K562 (cell line): ENCODE measurements at regions not wholly inside any gene's neighbourhood (a gene's known extent, or its start where the extent isn't known, plus 50 kb on each side); places are given as distances from the start of the nearest gene placed in this dataset.

Experiments used
- ATAC-seq: fragments of 200-7000 bp; cut with Tn5 transposase; 3 replicates; pipeline ENCODE4 v1.9.1; 2020; ENCODE audit warnings: moderate library complexity
- BruUV-seq: library from RNA; stranded (reverse); fragments of 400-500 nt; replicated peaks from 2 replicates; lab custom pipeline; 2021; lab: Mats Ljungman, UMichigan
- CTCF ChIA-PET: fragments of 300-600 bp; formaldehyde crosslinking; extraction: SDS; loops from one replicate; lab custom pipeline; 2021; ENCODE audit warnings: low intra/inter-chr PET ratio; lab: Yijun Ruan, JAX
- POLR2A ChIA-PET: fragments of 300-600, 350-650 bp; sonication (Branson Sonifier 250); formaldehyde crosslinking; extraction: SDS; loops from one replicate; lab custom pipeline; 2021; ENCODE audit warnings: antibody characterized with exemption, inconsistent platforms; lab: Yijun Ruan, JAX
- DNase-seq, 4 experiments: peaks; one replicate each; pipeline versions ENCODE4 v3.0.0 to v3.0.0-alpha.2; 2011 to 2018; ENCODE audit warnings: low spot score in 3 of 4, mixed read lengths in 3 of 4; ENCODE audit errors: extremely low read depth in 1 of 4
- FAIRE-seq: peaks from 2 replicates; lab custom pipeline; 2011; peaks lifted over from hg19 to GRCh38; lab: Jason Lieb, UNC
- H2AFZ ChIP-seq: 2 replicates; pipeline ENCODE4 v1.6.0; 2011; ENCODE audit warnings: low read depth, low read length, control low read depth, inconsistent platforms
- H3K27ac ChIP-seq: fragments of 200-600 bp; 3 replicates; pipeline ENCODE4 v1.8.0; 2011; ENCODE audit warnings: low read depth, mild to moderate bottlenecking, control low read depth, inconsistent platforms, low read length, moderate library complexity, mixed read lengths; ENCODE audit errors: extremely low read depth
- H3K27me3 ChIP-seq, 2 experiments: fragments of 300-600 bp in 1 of 2; 2 replicates in 1 of 2; 3 replicates in 1 of 2; pipeline versions ENCODE4 v1.6.0 to v1.8.0; 2011; ENCODE audit warnings: inconsistent platforms in 2 of 2, low read length in 2 of 2, mild to moderate bottlenecking in 1 of 2, mixed read lengths in 1 of 2, moderate library complexity in 1 of 2; ENCODE audit not compliant: control insufficient read depth in 2 of 2, insufficient read depth in 2 of 2
- H3K36me3 ChIP-seq: fragments of 300-600 bp; 3 replicates; pipeline ENCODE4 v1.8.0; 2011; ENCODE audit warnings: mild to moderate bottlenecking, low read length, inconsistent platforms; ENCODE audit not compliant: control insufficient read depth, insufficient read depth
- H3K4me1 ChIP-seq, 2 experiments: fragments of 200-600 bp in 1 of 2; replicated peaks in 1 of 2; 2 replicates in 1 of 2; 3 replicates in 1 of 2; pipeline versions ENCODE4 v1.5.1 to v1.8.0; 2011; ENCODE audit warnings: inconsistent platforms in 2 of 2, low read length in 2 of 2, mild to moderate bottlenecking in 1 of 2, mixed read lengths in 1 of 2, moderate library complexity in 1 of 2; ENCODE audit not compliant: control insufficient read depth in 2 of 2, insufficient read depth in 2 of 2
- H3K4me2 ChIP-seq: 2 replicates; pipeline ENCODE4 v1.6.1; 2011; ENCODE audit warnings: low read length, control low read depth, inconsistent platforms, mixed read lengths; ENCODE audit not compliant: insufficient read depth
- H3K4me3 ChIP-seq: fragments of 200-600 bp; sonication (generic), shearing (Covaris generic); 2 replicates; pipeline ENCODE4 v1.5.1; 2016; ENCODE audit warnings: control low read depth, inconsistent platforms
- H3K79me2 ChIP-seq: fragments of 200-600 bp; 3 replicates; pipeline ENCODE4 v1.8.0; 2011; ENCODE audit warnings: low read length, inconsistent platforms; ENCODE audit not compliant: control insufficient read depth, insufficient read depth
- H3K9ac ChIP-seq, 2 experiments: 2 replicates each; pipeline versions ENCODE4 v1.6.0 to v1.6.1; 2011; ENCODE audit warnings: low read depth in 2 of 2, low read length in 2 of 2, control low read depth in 1 of 2, inconsistent platforms in 1 of 2, mild to moderate bottlenecking in 1 of 2, mixed read lengths in 1 of 2; ENCODE audit not compliant: insufficient read depth in 1 of 2
- H3K9me1 ChIP-seq: one replicate; pipeline ENCODE4 v1.6.0; 2011; ENCODE audit warnings: inconsistent platforms, mild to moderate bottlenecking, low read length, moderate library complexity; ENCODE audit not compliant: control insufficient read depth, insufficient read depth
- H3K9me3 ChIP-seq: replicated peaks from 2 replicates; pipeline ENCODE4 v1.5.1; 2011; ENCODE audit warnings: low read depth, low read length, inconsistent platforms; ENCODE audit not compliant: control insufficient read depth, insufficient read depth
- H4K20me1 ChIP-seq: replicated peaks from 2 replicates; pipeline ENCODE4 v1.6.1; 2011; ENCODE audit warnings: low read length, inconsistent platforms, mixed read lengths; ENCODE audit not compliant: control insufficient read depth, insufficient read depth
- ADNP ChIP-seq: fragments of 200-800 bp; sonication (Bioruptor generic); IDR thresholded peaks from 2 replicates; pipeline ENCODE4 v1.6.1; 2016; ENCODE audit warnings: missing genetic modification characterization, missing compliant biosample characterization
- FOXM1 ChIP-seq, 2 experiments: fragments of 450-650 bp in 1 of 2; sonication (generic) in 1 of 2; formaldehyde crosslinking in 1 of 2; IDR thresholded peaks; 2 replicates each; pipeline versions ENCODE4 v1.6.1 to v1.9.0; 2017 to 2022; ENCODE audit warnings: low read depth in 2 of 2, mild to moderate bottlenecking in 2 of 2, missing genetic modification reagents in 1 of 2, moderate library complexity in 1 of 2
- IFI16 ChIP-seq: fragments of 250-450 bp; sonication (Bioruptor Pico); IDR thresholded peaks from 2 replicates; pipeline ENCODE4 v2.1.2; 2022; ENCODE audit warnings: mild to moderate bottlenecking, inconsistent platforms
- MAFF ChIP-seq: IDR thresholded peaks from 2 replicates; pipeline ENCODE4 v1.6.1; 2012; ENCODE audit warnings: low read length, improper control_type of control experiment
- NCOA2 ChIP-seq, 2 experiments: fragments of 450-650 bp; IDR thresholded peaks; 2 replicates each; pipeline ENCODE4 v1.6.1; 2018; ENCODE audit warnings: mild to moderate bottlenecking in 2 of 2, moderate library complexity in 1 of 2; ENCODE audit not compliant: partially characterized antibody in 2 of 2
- NFXL1 ChIP-seq: fragments of 450-650 bp; formaldehyde crosslinking; IDR thresholded peaks from 2 replicates; pipeline ENCODE4 v1.4.0; 2021; ENCODE audit warnings: mild to moderate bottlenecking
- ZNF212 ChIP-seq: fragments of 450-650 bp; formaldehyde crosslinking; IDR thresholded peaks from 2 replicates; pipeline ENCODE4 v1.4.0; 2020; ENCODE audit warnings: mild to moderate bottlenecking
- ZNF224 ChIP-seq: sonication (generic); formaldehyde crosslinking; IDR thresholded peaks from 2 replicates; pipeline ENCODE4 v1.8.0; 2022; ENCODE audit warnings: mild to moderate bottlenecking, missing genetic modification reagents
- ZZZ3 ChIP-seq: fragments of 450-650 bp; IDR thresholded peaks from 2 replicates; pipeline ENCODE4 v1.6.1; 2016; ENCODE audit warnings: antibody characterized with exemption, mild to moderate bottlenecking, moderate library complexity
- WGBS: fragments of 100-300 bp; shearing (Covaris generic); methylation state at CpG from one replicate; pipeline ENCODE4 v1.1.6; 2016; ENCODE audit warnings: low coverage, mixed read lengths; ENCODE audit not compliant: insufficient coverage; ENCODE audit errors: missing lambda C conversion rate; 5-methylcytosine and 5-hydroxymethylcytosine counted together
- in situ Hi-C: fragments of 300-500 bp; cut with MboI; formaldehyde crosslinking; loops from 4 replicates; pipeline ENCODE4 v1.15.0; 2018; ENCODE audit warnings: inconsistent platforms, mixed read lengths
- intact Hi-C: fragments of 100-400 bp; cut with micrococcal nuclease; formaldehyde crosslinking; loops from 2 replicates; pipeline ENCODE4 v1.14.2; 2022
- TF ChIP-seq, protein P1 (sequence below): fragments of 250-450 bp; sonication (Bioruptor Pico); IDR thresholded peaks from 2 replicates; pipeline ENCODE4 v1.5.1; 2021; ENCODE audit warnings: mild to moderate bottlenecking
- TF ChIP-seq, protein P2 (sequence below): IDR thresholded peaks from 2 replicates; pipeline ENCODE4 v1.6.1; 2016; ENCODE audit warnings: missing genetic modification characterization, missing compliant biosample characterization
- TF ChIP-seq, protein P3 (sequence below): IDR thresholded peaks from 3 replicates; pipeline ENCODE4 v1.6.1; 2011; ENCODE audit warnings: borderline replicate concordance, mild to moderate bottlenecking, moderate library complexity; ENCODE audit not compliant: insufficient read length; ENCODE audit errors: extremely low read depth
- TF ChIP-seq, protein P4 (sequence below): IDR thresholded peaks from 2 replicates; pipeline ENCODE4 v1.6.1; 2011; ENCODE audit not compliant: insufficient read length; ENCODE audit errors: extremely low read depth

DNA sequence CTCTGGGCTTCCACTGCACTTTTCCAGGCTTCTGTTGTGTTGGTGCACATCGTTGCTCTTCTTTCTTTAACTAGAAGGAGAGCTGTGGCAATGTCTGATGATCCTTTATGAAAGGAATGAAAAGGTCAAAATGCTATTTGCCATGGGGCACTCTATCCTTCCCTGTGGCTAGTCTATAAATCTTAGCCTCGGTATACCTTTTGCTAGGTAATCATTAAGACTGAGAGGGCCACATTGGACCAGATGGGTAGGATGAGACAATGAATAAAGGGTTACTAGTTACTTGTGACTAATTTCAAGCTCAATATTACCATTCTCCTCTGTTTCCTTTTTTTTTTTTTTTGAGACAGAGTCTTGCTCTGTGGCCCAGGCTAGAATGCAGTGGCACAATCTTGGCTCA is 89.4 kb upstream of the C1orf87 start:
- Histone ChIP-seq H4K20me1 (no peaks in the 10 kb centered on the region), H3K9me1 (no peaks in the 10 kb centered on the region), H3K9me3 (no peaks in the 10 kb centered on the region), H3K4me3 (no peak overlapping the region), H3K36me3 (no peaks in the 10 kb centered on the region), H3K4me1 (no peaks in the 10 kb centered on the region), H3K4me2 (no peak overlapping the region), H3K27ac (no peak overlapping the region), H3K79me2 (no peaks in the 10 kb centered on the region), H3K27me3 (no peaks in the 10 kb centered on the region), H2AFZ (no peak overlapping the region), H3K9ac (no peak overlapping the region)
- ChIA-PET POLR2A (no interaction called here), CTCF (no interaction called here)
- 0% methylated on average over 2 of the region's 2 CpGs for WGBS
- DNase-seq (no peak), FAIRE-seq (no peak)
- intact Hi-C loops: no loop called here
- no TSS peak for BruUV-seq
- TF ChIP-seq MAFF: no peak
- TF ChIP-seq ZZZ3: no peak
- TF ChIP-seq ZNF212: no peak
- TF ChIP-seq ADNP: no peak
- no peak for TF ChIP-seq ZNF224 (CRISPR knock-in tag)
- TF ChIP-seq FOXM1 (IDR thresholded peaks at IDR 0.05; ENCODE audit: low read depth): no peak
- no peak for TF ChIP-seq FOXM1 (CRISPR knock-in tag; IDR thresholded peaks at IDR 0.05; ENCODE audit: low read depth)
- TF ChIP-seq NCOA2 (IDR thresholded peaks at IDR 0.05; ENCODE audit: partially characterized antibody in 2 of 2): no peak
- TF ChIP-seq, protein P1, sequence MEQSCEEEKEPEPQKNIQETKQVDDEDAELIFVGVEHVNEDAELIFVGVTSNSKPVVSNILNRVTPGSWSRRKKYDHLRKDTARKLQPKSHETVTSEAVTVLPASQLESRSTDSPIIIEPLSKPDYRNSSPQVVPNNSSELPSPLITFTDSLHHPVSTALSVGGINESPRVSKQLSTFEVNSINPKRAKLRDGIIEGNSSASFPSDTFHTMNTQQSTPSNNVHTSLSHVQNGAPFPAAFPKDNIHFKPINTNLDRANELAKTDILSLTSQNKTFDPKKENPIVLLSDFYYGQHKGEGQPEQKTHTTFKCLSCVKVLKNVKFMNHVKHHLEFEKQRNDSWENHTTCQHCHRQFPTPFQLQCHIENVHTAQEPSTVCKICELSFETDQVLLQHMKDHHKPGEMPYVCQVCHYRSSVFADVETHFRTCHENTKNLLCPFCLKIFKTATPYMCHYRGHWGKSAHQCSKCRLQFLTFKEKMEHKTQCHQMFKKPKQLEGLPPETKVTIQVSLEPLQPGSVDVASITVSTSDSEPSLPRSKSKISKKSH: no peak
- TF ChIP-seq, protein P2, sequence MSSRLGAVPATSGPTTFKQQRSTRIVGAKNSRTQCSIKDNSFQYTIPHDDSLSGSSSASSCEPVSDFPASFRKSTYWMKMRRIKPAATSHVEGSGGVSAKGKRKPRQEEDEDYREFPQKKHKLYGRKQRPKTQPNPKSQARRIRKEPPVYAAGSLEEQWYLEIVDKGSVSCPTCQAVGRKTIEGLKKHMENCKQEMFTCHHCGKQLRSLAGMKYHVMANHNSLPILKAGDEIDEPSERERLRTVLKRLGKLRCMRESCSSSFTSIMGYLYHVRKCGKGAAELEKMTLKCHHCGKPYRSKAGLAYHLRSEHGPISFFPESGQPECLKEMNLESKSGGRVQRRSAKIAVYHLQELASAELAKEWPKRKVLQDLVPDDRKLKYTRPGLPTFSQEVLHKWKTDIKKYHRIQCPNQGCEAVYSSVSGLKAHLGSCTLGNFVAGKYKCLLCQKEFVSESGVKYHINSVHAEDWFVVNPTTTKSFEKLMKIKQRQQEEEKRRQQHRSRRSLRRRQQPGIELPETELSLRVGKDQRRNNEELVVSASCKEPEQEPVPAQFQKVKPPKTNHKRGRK (tag): no peak
- TF ChIP-seq, protein P3, sequence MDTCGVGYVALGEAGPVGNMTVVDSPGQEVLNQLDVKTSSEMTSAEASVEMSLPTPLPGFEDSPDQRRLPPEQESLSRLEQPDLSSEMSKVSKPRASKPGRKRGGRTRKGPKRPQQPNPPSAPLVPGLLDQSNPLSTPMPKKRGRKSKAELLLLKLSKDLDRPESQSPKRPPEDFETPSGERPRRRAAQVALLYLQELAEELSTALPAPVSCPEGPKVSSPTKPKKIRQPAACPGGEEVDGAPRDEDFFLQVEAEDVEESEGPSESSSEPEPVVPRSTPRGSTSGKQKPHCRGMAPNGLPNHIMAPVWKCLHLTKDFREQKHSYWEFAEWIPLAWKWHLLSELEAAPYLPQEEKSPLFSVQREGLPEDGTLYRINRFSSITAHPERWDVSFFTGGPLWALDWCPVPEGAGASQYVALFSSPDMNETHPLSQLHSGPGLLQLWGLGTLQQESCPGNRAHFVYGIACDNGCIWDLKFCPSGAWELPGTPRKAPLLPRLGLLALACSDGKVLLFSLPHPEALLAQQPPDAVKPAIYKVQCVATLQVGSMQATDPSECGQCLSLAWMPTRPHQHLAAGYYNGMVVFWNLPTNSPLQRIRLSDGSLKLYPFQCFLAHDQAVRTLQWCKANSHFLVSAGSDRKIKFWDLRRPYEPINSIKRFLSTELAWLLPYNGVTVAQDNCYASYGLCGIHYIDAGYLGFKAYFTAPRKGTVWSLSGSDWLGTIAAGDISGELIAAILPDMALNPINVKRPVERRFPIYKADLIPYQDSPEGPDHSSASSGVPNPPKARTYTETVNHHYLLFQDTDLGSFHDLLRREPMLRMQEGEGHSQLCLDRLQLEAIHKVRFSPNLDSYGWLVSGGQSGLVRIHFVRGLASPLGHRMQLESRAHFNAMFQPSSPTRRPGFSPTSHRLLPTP: no peak
- TF ChIP-seq, protein P4, sequence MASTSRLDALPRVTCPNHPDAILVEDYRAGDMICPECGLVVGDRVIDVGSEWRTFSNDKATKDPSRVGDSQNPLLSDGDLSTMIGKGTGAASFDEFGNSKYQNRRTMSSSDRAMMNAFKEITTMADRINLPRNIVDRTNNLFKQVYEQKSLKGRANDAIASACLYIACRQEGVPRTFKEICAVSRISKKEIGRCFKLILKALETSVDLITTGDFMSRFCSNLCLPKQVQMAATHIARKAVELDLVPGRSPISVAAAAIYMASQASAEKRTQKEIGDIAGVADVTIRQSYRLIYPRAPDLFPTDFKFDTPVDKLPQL: no peak
- TF ChIP-seq NFXL1: no peak
- no peak for TF ChIP-seq IFI16 (CRISPR knock-in tag)
- TF ChIP-seq, all 486 proteins: peak for 0
- in situ Hi-C loops: no loop called here
- no peak for ATAC-seq
